ENCODE measurements at regions not wholly inside any gene's neighbourhood (a gene's known extent, or its start where the extent isn't known, plus 50 kb on each side); places are given as distances from the start of the nearest gene placed in this dataset.

GRCh38 chr3:71902258-71903111 lies 117.5 kb upstream of the PROK2 start:
- no peak for DNase-seq (ENCODE audit: low read depth in 2 of 2)

DNA sequence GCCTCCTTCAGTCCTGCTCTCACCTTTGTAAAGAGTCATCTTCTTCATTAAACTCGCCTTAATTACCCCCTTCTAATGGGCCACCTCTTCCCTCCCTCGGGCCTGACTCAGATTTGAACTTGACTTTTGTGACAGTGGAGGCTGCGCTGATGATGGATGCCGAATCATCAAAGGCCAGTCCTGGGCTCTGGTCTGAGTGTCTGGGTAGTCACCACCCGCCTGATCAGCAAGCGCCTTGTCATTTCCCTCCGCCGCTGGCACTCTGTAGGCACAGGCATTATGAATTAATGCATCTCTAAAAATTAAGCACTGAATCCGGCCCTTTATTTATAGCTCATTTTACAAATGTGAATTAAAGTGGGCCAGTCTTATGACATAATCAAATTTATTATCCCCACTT lies 116.7 kb upstream of the PROK2 start:
- DNase-seq (ENCODE audit: low read depth in 2 of 2), result no peak

DNA sequence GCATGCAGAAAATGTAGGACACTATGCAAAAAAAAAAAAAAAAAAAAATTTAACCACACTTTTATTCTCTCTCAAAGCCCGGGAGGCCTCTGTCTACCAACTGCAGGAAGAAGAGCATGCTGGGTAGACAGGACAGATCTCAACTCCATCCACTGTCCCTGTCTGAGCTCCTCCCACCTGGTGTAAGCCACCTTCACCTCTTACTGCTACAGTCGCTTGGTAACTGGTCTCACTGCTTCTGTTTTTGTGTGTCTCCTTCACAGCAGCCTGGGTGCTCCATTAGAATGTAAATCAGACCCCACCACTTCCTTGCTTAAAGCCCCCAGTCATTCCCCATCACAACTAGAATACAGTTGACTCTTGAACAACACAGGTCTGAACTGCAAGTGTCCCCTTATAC lies 115.1 kb upstream of the PROK2 start:
- DNase-seq (ENCODE audit: low read depth in 2 of 2), result no peak

DNA sequence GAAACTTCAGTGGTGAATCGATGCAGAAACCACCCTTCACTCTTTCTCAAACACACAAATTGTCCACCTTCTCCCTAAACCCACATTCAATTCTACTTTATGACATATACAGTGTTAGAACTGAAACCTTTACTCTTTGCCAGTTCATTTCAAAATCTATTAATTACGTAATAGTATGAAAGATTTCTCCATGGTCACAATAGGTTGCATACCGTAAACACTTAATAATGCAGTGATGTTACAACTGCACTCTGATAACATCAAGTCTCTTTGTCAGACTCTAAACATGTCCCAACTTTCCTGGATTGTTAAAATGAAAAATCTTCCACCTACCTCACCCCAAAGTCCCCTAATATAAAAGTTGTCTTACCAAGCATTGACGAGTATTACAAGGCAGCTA lies 111.8 kb upstream of the PROK2 start:
- DNase-seq (ENCODE audit: low read depth in 2 of 2), result no peak

DNA sequence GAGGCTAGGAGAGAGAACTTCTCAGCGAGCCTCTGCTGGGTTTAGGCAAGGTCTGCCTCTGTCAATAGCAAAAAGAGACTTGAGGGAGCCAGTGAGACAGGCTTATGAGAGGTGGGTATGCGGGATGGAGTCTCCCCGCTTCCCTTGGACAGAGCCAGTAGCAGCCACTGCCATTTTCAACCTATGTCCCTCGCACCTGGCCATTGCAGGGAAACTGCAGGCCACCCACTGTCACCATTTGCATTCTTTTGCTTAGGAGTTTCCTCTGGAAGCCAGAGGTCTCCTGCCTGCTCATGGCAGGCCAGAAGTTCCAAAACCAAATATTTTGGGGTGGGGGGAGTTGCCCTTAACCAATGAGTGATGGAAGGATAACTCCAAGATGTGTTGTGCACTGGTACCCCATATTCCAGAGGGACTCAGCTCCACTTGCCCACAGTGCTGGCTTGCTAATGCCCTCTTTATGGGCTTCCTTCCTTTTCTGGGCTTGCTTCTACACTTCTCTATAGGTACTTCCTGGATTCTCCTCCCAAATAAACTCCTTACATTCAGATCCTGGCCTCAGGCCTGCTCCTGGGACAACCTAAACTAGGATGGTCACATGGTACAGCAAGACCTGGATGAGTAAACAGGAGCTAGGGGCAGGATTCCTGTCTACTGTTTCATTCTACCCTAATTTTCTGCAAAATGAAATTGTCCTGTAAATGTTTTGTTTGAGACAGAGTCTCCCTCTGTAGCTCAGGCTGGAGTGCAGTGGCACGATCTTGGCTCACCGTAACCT lies 108.9 kb upstream of the PROK2 start:
- no peak for DNase-seq (ENCODE audit: low read depth in 2 of 2)

DNA sequence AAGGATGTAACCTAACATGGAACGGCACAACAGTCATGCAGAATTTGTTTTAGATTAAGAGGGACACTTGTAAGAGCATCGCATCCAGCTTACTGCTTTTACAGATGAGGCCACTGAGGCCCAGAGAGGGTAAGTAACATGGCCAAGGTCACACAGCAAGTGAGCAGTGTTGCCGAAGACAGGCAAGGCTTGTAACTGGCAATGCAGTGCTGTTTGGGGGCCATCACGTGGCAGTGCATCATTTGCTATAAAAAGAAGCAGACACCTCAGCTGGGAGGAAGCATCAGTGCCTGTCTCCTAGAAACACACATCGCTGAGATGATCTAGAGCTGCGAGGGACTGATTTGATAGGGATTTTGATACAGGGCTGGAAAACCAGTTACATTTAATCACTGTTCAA lies 108.2 kb upstream of the PROK2 start:
- DNase-seq (ENCODE audit: low read depth in 2 of 2), result no peak

GRCh38 chr3:71891483-71891882 lies 106.5 kb upstream of the PROK2 start:
- DNase-seq (ENCODE audit: low read depth in 2 of 2), result no peak

GRCh38 chr3:71890356-71890931 lies 105.5 kb upstream of the PROK2 start:
- no peak for DNase-seq (ENCODE audit: low read depth in 2 of 2)

GRCh38 chr3:71887256-71887655 lies 102.3 kb upstream of the PROK2 start:
- DNase-seq (ENCODE audit: low read depth in 2 of 2), result no peak

DNA sequence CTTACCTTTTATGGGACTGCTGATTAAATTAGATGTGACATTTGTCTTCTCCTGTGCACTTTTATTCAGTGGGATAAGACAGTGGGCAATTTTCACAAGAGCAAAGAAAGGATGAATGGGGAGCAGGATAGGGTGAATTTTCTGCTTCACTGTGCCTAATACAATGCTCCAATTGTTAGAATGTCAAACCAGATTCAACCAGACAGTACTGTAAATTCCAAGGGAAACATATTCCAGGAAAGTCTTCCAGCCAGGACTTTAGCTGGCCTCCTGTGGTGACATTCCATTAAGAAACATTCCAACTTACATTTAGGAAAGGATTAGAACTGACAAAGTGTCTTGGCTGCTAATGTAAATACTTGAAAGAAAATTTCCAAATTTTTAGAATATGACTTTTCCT lies 100.1 kb upstream of the PROK2 start:
- no peak for DNase-seq (ENCODE audit: low read depth in 2 of 2)

DNA sequence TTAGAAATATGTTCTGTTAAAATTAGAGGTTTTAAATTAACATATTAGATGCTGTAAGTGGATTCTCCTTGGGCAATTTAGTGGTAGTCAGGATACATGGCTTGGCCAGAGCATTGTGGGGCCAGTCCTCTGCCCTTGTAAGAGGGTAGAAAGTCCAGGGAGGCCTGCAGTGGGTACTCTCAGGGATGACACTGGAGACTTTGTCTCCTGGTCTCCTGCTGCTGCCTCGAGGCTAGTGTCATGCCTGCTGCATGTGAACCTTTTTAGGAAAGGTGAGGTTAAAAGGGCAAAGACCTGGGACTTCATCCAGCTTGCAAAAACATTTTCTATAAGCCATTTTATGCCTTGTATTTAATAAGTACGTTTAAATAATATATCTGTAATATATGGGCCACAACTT lies 96.8 kb upstream of the PROK2 start:
- no peak for DNase-seq (ENCODE audit: low read depth in 2 of 2)

- DNase-seq (ENCODE audit: low read depth in 2 of 2), result no peak
These were observed 96.1 kb upstream of the PROK2 start for GRCh38 chr3:71881041-71881440.

DNA sequence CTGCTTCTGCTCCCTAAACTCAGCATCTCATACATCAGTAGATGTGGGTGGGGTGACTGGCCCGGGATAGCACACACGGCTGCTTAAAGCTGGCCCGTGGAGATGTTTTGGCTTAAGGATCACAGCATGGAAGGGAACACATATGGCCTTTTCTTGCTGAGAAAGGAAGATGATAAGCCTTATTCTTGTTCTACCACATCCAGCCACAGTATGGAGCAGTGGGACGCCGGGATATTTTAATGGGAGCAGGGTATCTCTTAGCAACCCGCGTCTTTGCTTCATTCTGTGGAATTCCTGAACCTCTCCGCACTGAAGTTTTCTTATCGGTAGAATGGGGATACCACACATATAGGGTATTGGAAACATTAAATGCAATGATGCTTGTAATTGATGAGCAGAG lies 94.1 kb upstream of the PROK2 start:
- DNase-seq (ENCODE audit: low read depth in 2 of 2), result no peak

DNA sequence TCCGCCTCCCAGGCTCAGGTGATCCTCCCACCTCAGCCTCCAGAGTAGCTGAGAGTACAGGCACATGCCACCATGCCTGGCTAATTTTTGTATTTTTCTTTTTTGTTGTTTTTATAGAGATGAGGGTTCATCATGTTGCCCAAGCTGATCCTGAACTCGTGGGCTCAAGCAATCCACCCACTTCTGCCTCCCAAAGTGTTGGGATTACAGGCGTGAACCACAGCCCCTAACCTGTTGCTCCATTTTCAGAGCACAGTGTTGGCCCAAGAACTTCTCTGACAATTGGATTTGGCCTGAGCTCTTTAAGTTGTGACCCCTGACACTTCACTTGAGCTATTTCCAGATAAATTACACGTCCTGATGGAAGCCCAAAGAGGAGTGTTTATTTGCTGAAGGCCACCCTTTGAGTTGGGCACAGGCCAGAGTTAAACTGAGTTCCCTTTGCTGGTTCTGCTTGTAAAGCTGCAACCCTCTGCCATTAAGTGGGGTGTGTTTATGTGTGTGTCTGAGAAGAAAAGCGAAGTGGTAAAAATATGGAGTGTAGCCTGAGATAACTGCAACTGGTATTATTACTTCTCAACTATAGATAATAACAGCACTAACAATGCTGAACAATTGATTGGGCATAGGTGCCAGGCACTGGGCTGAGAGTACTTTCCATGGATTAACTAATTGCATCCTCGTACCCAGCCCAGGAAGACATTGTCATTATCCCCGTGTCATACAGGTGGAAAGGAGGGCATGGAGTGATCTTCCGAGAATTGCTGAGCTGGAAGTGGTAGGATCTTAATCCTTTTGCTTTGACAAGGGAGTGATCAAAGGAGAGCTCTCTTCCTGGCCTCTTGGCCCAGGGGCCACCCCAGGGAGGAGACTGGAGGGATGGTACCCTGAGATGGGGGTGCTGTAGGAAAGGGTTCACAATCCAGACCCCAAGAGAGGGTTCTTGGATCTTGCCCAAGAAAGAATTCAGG lies 91.5 kb upstream of the PROK2 start:
- no peak for DNase-seq (ENCODE audit: low read depth in 2 of 2)

- peak; percentile 52 to 55 for DNase-seq (ENCODE audit: low read depth in 2 of 2)
These were observed 90.6 kb upstream of the PROK2 start for GRCh38 chr3:71875461-71875947.

GRCh38 chr3:71874618-71875017 lies 89.7 kb upstream of the PROK2 start:
- DNase-seq (ENCODE audit: low read depth in 2 of 2), result no peak

DNA sequence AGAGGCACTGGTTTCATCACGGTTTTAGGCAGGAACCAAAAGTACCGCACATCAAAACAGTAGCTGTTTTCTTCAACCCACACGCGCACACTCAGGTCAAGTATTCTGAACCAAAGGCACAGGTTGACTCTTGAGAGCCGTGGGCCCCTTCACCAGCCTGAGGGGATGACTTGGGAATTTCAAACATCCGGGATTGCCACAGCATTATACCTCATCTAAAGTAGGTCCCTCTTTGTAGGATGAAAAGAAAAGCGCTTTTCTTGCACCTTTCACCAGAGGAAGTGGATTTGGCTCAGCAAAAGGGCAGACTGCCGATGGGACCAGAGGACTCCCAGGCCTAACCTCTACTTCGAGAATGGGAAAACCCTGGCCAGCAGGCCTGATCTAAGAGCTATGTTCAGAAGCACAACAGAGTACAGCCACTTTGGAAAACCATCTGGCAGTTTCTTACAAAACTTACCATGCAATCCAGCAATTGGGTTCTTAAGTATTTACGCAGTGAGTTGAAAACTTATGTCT lies 88.2 kb upstream of the PROK2 start:
- DNase-seq (ENCODE audit: low read depth in 2 of 2), result no peak

DNA sequence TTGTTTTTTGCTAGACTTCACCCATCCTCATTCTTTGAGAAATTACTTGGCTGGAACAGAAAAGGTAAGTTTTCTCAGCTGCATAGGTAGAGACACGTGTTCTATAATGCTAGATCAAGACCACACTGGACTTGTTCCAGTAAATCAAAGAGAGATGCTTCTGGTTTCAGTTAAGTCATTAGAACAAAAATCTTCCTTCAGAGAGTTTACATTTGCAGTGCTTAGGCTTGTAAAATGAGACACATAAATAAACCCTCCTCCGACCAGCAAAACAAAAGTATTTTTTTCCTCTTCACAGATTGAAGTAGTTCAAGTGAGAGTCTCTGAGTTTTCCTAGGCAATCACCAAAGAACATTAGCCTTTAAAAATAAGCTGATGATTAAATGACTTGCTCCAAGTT lies 87.3 kb upstream of the PROK2 start:
- DNase-seq (ENCODE audit: low read depth in 2 of 2), result no peak

- DNase-seq (ENCODE audit: low read depth in 2 of 2), result no peak
These were observed 86.1 kb upstream of the PROK2 start for GRCh38 chr3:71870966-71871512.

DNA sequence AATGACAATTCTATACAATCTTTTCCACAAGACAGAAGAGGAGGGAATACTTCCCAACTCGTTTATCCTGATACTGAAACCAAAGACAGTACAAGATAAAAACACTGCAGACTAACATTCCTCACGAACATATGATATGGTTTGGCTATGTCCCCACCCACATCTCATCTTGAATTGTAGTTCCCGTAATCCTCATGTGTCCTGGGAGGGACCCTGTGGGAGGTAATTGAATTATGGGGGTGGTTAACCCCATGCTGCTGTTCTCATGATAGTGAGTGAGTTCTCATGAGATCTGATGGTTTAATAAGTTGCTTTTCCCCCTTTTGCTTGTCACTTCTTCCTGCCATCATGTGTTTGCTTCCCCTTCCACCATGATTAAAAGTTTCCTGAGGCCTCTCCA lies 83.9 kb upstream of the PROK2 start:
- DNase-seq (ENCODE audit: low read depth in 2 of 2), result no peak

DNA sequence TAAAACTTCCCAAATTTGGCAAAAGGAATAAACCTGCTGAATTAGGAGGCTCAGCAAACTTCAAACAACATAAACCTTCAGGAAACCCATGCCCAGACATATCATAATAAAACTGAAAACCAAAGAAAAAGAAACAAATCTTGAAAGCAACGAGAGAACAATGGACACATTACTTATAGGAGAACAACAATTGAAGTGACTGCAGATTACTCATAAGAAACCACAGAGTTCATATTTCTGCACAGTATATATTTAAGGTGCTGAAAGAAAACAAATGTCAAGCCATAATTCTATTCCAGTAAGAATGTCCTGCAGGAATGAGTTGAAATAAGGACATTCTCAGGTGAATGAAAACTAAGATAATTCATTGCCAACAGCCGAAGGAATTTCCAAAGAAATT lies 80.8 kb upstream of the PROK2 start:
- DNase-seq (ENCODE audit: low read depth in 2 of 2), result no peak

All from stimulated activated CD8-positive, alpha-beta memory T cell treated with anti-CD3 and anti-CD28 coated beads, Interleukin-7, amount 100 ng/mL, for 4 hours (primary cell).